GM21447 (cell line): ENCODE measurements at regions not wholly inside any gene's neighbourhood (a gene's known extent, or its start where the extent isn't known, plus 50 kb on each side); places are given as distances from the start of the nearest gene placed in this dataset.
"Not testable (repeated sequence)": the region's sequence is repeated elsewhere in the genome, so short reads cannot be mapped to it uniquely, and the experiment has no call there.

ENCODE experiments used
- ATAC-seq: cut with Tn5 transposase; IDR thresholded peaks from one replicate; pipeline ENCODE4 v1.9.1; 2021; ENCODE audit not compliant: unreplicated experiment

DNA sequence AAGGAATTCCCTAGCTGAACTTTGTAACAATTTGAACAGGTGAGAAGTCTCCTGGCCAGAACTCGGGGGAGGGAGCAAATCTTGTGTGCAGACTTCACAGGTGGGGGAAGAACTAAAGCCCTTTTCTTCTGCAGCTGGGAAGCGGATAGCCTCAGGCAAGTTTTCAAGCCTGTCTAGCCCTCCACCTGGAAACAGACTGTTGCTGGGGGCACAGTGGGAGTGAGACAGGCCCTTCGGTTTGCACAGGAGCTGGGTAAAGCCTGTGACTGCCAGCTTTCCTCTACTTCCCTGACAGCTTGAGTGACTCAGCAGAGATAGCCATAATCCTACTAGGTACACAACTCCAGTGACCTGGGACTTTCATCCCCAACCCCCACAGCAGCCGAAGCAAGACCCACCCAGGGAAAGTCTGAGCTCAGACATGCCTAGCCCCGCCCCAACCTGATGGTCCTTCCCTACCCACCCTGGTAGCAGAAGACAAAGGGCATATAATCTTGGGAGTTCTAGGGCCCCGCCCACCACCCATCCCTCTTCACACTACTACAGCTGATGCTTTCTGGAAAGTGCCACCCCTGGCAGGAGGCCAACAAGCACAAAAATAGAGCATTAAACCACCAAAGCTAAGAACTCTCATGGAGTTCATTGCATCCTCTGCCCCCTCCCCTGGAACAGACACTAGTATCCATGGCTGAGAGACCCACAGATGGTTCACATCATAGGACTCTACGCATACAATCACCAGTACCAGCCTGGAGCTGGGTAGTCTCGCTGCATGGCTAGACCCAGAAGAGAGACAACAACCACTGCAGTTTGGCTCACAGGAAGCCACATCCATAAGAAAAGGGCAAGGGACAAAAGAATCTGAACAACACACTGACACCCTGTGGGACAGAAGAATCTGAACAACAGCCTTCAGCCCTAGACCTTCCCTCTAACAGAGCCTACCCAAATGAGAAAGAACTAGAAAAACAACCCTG, 479.0 kb downstream of the RAP2B start:
- ATAC-seq: no peak

DNA sequence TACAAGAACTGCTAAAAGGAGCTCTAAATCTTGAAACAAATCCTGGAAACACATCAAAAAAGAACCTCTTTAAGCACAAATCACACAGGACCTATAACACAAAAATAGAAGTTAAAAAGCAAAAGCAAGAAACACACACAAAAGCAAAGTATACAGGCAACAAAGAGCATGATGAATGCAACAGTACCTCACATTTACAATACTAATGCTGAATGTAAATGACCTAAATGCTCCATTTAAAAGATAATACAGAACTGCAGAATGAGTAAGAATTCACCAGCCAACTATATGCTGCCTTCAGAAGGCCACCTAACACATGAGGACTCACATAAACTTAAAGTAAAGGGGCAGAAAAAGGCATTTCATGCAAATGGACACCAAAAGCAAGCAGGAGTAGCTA, 478.6 kb upstream of the ARHGEF26 start:
- not testable (repeated sequence) for ATAC-seq

DNA sequence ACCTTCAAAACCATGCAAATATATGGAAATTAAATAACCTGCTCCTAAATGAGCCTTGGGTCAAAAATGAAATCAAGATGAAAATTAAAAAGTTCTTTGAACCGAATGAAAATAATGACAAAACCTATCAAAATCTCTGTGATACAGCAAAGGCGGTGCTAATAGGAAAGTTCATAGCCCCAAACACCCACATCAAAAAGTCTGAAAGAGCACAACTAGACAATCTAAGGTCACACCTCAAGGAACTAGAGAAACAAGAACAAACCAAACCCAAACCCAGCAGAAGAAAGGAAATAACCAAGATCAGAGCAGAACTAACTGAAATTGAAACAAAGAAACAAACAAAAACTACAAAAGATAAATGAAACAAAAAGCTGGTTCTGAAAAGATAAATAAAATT, 477.7 kb upstream of the ARHGEF26 start:
- not testable (repeated sequence) for ATAC-seq

DNA sequence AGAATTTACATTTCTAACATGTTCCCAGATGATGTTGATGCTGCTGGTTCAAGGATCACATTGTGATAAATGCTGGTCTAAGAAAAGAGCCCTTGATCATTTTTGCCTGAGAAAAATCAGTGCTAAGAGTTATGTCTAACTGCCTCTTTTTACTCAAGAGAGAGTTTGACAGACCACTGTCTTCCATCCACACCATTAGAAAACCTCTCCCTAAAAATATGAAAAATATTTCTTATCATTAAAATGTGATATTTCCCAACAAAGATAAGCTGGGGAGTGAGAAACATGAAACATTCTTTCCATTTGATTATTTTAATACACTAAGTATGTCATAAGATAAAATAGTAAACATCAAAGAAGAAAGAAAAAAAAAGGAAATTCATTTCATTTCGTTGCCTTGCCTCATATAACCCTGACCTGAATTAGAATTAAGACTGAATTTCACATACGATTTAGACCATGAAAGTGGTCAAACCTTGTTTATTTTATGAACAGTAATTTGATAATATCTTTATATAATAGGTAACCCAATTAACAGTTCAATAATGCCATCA, 471.8 kb upstream of the ARHGEF26 start:
- ATAC-seq: no peak

DNA sequence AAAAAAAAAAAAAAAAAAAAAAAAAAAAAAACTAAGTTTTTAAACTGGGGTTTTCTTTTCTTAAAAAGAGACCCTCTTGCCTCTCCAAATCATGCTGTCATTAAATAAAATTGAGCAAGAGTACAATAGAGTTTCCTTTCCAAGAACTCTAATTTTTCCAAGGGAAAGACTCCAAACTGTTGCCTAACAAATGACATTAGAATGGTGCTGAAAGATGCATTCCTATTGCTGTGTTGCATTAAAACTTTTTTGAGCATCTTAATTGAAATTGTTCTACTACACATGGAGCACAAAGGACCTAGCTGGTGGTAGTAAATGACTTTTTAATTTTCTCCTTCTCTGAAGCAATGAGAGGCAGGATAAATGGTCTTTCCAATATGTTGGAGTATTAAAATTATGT, 469.1 kb upstream of the ARHGEF26 start:
- ATAC-seq: no peak

DNA sequence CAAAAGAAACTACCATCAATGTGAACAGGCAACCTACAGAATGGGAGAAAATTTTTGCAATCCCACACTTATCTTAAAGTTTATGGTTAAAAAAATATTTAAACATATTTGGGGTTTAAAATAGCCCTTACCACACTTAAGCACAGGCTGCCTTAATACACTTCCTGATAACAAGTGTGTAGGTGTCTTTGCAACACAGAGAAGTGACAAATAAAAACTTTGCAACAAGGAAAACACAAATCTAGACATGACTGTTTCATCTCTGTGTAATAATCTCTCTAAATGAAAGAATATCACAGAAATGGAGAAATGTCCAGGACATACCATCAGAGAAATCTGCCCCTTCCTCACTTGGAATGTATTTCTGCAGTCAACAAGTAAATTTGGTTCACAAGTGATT, 464.1 kb upstream of the ARHGEF26 start:
- ATAC-seq: no peak

DNA sequence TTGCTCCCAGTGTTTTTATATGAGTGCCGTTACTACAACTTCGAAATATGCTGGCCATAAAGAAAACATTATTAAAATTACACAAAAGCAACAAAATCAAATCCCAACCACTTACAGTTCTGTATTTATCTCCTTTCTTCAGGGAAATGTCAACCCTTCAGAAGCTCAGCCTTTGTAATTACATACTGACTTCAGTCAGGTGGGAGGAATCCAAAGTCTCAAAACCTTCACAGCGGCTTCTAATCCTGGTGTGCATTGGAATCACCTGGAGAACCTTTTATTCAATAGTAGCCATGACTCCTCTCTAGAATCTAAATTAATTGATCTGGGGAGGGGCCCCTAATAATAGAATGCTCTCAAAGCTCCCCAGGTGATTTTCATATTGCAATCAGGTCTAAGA, 463.7 kb upstream of the ARHGEF26 start:
- no peak for ATAC-seq

DNA sequence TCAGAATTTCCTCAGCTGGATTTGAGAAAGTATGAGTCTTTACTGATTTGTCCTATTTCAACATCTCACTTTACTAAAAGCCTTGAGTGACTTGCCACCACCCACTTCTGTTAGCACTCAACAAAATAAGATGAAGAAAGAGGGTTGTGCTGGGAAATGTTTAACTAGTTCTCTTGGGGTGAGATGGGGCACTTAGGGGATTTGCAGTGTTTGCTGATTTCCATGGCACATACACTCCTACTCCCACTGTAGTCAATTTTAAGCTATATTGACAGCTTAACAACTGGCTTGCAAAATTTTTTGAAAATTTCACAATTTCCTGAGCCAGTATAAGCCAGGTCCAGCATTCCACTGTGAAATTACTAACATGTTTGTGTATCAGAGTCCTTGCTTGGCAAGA, 463.1 kb upstream of the ARHGEF26 start:
- no peak for ATAC-seq

DNA sequence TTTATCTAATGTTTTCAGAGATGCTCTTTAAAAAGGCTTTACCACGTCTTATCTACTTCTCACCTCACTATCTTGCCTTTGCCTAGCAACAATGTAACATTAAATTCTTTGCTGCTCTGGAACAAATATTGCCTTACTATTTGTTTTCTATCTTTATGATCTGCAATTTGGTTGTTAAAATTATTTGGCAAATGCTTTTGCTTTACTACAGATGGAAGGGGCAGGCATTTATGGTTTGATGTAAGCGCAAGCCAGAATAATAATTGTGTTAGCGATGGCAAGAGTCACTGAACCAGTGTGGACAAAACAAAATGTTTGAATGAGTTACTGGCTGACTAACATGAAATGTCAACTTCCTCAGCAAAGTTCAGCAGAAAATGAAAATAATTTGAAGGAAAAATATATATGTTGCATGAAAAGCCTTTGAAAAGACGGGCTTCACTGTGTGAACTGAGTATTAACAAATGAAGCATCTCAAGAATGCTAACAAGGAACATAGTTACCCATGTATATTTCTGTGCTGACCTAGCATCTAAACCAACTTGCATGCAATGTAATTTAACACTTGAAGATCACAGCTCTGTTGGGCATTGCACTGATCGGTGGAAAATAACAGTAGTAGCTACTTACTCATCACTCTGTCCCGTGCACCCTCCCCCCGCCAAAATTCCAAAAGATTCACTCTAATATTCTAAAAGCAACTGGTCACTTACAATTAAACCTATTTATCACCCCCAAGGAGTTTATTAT, 454.0 kb upstream of the ARHGEF26 start:
- no peak for ATAC-seq

DNA sequence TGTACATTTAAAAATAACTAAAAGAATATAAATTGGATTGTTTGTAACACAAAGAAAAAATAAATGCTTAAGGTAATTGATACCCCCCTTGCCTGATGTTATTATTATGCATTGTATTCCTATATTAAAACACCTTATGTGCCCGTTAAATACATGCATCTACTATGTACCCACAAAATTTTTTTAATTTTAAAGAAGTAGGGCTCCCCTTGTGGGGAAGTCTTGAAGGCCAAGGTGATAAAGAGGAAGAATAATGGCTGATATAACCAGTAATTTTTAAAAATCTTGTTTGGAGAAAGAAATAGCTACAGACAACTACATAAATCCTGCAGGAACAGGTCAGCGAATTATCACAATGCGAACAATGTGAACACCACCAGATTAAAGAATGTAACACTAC, 451.7 kb upstream of the ARHGEF26 start:
- no peak for ATAC-seq

DNA sequence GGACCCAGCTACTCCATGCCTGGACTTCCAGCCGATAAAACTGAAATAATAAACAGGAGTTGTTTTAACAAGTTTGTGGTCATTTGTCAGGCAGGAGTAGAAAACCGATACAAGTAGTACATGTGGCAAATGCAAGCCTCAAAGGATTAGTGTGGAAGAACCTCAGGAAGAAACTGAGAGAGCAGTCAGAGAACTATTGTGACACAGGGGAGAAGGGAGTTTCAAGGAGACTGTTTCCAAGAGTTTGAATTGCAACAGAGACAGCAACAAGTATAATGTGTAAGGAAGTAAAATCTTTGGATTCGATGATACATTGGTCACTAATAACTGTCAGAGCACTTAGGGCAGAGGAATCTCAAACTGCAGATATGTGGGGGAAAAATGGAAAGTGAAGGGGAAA, 450.6 kb upstream of the ARHGEF26 start:
- no peak for ATAC-seq

DNA sequence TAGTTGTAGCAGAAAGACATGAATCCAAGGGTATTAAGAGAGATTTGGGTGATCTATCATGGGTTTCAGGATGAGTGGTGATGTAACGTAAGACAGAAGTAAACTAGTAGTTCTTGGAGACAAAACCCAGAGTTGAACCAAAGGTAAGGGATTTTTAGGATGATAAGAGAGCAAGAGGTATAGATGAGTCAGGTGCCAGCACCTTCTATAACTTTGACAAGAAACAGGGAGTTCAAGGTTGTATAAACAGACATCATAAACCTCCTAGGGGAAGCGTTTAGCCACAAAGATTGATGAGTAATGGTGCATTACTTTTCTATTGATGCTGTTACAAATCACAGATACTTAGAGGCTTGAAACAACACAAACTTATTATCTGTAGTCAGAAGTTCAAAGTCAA, 447.3 kb upstream of the ARHGEF26 start:
- no peak for ATAC-seq

DNA sequence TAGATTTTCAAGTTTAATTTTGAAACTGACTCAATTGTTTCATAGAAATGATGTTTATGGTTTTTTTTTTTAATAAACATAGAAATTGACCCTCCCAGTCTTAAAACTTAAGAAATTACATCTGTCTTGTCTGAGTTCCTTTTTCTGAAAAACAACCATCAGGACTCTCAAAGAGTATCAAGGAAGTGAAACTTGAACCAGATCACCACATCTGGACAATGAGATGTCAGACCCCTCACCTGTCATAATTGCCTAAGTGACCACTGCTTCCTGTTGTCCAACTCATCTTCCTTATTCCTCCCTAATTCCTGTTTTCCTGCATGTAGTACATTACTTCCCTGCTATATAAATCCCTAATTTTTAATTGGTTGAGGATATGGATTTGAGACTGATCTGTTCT, 441.5 kb upstream of the ARHGEF26 start:
- ATAC-seq: no peak

DNA sequence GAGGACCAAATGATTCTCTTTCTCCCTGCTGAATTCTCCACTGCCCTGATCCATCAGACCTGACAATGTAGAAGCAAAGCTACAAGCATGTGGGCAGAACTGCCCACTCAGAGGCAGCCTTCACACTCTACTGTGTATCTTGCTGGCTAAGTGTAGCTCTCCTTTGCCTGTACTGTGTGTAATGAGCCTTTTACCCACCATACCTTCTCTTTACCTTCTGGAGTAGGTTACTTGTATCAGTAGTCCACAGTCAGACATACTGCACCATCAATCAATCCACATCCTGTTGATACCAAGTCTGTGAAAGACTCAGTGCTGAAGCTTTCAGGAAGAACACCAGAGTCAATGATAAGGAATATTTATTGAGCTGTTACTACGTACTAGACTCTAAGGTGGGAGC, 440.7 kb upstream of the ARHGEF26 start:
- no peak for ATAC-seq

DNA sequence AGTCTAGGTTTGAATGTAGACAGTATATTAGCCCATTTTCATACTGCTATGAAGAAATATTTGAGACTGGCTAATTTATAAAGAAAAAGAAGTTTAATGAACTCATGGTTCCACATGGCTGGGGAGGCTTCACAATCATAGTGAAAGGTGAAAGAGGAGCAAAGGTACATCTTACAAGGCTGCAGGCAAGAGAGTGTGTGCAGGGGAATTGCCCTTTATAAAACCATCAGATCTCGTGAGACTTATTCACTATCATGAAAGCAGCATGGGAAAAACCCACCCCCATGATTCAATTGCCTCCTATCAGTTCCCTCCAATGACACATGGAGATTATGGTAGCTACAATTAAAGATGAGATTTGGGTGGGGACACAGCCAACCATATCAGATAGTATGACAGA, 440.1 kb upstream of the ARHGEF26 start:
- no peak for ATAC-seq

DNA sequence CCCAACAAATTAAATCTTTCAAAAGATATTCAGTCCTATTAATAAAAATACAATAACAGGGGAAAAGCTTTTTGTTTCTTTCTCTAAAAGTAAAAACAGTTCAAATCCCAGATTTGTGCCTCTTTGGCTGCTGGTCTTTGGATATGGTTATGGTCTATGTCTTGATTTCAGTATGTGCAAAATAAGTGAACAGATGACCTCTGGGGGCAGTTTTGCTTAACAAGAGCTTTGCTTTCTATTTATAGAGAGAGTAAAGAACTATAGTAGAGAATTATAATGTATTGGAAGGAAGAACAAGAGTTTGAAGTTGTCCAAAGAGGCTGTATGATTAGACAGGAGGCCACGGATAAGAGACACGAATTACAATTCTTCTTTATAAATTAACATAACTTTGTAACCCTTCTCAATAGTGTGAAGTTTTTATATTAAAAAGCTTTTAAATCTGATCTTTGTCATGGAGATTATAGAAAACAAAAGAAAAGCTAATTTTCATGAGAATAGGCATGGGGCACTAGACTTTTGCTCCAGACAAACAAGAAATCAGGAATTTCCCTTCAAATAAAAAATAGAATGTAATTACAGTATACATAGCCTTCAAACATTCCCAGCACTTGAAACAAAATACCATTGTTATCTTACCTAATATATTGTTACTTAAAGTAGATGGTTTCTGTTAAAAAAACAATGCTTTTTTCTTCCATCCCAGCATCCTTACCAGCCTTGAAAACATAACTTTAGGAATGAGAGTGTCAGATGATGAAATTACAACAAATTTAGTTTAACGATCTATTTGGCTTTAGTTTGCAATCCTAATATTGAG, 432.7 kb upstream of the ARHGEF26 start:
- no peak for ATAC-seq

DNA sequence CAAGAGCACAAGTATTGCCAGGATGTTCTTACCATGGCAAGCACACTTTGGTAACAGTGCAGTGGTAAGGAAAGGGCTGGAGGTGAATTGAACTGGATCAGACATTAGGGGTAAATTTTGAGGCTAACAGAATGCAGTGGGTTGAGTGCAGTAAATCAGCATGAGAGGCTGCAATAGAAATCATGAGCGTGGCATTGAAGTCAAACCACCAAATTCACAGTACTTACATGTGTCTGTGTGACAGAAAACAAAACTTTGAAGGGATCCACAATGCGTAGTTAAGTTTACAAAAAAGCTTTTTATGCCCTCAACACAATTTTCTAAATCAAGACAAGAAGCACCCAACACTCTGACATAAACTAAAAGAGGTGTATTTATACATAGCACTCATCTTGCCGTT, 428.0 kb upstream of the ARHGEF26 start:
- no peak for ATAC-seq

DNA sequence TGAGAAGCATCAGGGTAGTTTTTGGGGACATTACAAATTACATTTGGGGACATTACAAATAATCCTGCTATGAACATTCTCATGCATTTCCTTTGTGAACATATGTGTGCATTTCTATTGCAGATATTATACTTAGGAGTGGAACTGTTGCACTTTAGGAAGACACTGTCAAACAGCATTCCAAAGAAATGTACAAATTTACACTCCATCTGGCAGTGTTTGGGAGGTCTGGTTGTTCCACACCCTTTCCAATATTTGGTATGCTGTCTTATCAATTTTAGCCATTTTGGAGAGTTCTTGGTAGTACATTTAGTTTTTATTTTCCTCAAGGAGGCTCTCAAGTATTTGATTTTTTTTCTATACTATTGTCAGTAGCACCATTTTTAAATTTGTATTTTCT, 419.1 kb upstream of the ARHGEF26 start:
- no peak for ATAC-seq

DNA sequence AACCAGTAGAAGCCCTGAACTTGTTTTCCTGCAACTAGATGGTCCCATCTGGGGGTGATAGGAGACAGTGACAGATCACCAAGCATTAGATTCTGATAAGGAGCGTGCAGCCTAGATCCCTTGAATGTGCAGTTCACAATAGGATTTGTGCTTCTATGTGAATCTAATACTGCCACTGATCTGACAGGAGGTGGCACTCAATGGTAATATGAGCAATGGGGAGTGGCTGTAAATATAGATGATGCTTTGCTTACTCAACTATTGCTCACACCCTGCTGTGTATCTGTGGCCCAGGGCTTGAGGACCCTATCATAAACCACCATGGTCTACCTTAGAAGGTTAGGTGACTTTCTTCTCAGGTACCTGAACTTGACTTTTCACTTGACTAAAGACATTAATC, 417.1 kb upstream of the ARHGEF26 start:
- no peak for ATAC-seq

DNA sequence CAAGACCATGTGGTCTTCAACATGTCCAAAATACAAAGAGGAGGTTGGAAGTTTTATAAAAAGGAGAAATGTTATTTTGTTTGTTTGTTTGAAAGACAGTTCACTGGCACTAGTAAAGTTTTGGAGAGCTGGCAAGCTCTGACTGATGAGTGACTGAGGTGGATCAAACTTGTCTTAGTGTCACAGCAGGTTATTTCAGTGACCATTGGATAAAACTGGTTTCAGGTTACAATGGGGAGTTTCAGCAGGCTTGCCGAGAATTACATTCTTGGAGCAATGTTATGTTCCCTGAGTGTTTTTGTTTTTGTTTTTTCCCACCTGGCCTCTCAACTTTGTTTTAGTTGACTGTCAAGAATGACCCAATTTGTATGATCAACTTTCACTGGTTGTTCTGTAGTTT, 414.5 kb upstream of the ARHGEF26 start:
- no peak for ATAC-seq

DNA sequence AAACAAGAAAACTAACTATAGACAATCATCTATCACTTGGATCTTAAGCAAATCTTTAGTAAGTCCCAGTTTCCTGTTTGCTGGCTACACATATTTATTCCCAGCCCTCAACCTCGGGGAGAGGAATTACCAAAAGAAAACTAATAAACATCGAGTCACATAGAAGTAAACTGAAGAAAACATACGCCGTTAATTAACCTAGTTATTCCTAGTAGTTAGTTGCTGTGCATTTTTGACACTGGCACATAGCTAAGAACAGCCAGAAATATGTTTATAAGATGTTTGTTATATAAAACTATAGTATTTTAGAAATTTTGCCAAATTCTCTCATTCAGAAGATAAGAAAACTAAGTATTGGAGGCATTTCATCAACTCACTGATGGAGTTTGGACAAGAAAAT, 407.2 kb upstream of the ARHGEF26 start:
- ATAC-seq: no peak
